Smooth muscle cell of the brain vasculature (primary cell): ENCODE measurements at regions not wholly inside any gene's neighbourhood (a gene's known extent, or its start where the extent isn't known, plus 50 kb on each side); places are given as distances from the start of the nearest gene placed in this dataset.
"Not testable (repeated sequence)": the region's sequence is repeated elsewhere in the genome, so short reads cannot be mapped to it uniquely, and the experiment has no call there.

Source experiments
- DNase-seq: peaks from one replicate; pipeline ENCODE4 v3.0.0-alpha.2; 2012; ENCODE audit warnings: low read depth, low spot score

DNA sequence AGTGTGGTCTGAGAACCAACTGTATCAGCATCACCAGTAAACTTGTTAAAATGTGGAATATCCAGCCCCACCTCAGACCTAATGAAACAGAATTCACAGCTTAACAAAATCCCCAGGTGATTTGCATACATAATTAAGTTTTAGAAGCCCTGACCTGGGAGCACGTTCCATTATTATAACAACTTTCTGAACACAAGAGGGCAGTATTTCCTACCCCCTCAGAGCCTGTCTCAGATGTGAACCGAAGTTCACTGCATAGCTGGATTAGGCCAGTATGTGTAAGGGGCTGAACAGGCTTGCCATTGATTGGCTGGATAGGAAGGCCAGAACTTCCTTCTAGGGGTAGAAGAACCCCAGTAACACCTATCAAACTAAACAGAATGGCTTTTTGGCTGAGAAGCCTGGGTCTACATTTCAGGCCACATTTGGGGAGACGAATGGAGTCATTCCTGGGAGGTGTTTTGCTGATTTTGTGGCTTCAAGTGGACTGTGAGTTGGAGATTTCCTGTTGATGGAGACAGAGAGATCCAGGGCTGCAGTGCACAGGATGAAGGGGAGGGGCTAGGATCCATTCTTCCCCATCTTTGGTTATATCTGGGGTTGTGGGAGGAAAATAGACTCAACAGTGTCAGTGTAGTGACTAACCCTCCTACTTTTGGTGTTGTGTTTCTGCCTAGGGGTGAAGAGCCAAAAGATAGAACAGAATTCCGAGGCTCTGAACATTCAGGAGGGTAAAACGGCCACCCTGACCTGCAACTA lies 94.7 kb upstream of the OR4E1 start:
- DNase-seq = no peak

DNA sequence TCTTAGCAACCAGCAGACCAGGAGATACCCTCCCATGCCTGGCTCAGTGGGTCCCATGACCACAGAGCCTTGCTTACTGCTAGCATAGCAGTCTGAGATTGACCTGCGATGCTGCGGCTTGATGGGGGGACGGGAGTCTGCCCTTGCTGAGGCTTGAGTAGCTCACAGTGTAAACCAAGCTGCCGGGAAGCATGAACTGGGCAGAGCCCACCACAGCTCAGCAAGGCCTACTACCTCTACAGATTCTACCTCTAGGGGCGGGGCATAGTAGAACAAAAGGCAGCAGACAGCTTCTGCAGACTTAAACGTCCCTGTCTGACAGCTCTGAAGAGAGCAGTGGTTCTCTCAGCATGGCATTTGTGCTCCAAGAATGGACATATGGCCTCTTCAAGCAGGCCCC lies 86.7 kb upstream of the OR4E1 start:
- not testable (repeated sequence) for DNase-seq

GRCh38 chr14:21749306-21749868 lies 75.8 kb upstream of the OR4E1 start:
- DNase-seq = no peak

DNA sequence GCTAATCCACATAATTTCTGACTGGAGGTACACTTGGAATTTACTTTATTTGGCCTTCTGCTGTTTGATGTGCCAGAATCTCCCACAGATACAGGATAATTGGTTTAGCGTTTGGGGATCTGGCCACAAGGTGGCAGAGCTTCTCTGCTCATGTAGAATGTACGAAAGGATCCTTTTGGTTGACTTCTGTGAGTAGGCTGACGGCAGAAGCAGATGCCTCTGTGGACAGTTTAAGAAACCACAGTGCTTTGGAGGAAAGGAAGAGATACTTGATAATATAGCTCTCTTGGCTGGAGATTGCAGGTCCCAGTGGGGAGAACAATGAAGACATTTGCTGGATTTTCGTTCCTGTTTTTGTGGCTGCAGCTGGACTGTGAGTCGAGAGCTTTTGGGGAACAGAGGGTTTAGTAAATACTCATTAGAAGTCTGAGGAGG lies 75.3 kb upstream of the OR4E1 start:
- DNase-seq = peak; percentile 2

DNA sequence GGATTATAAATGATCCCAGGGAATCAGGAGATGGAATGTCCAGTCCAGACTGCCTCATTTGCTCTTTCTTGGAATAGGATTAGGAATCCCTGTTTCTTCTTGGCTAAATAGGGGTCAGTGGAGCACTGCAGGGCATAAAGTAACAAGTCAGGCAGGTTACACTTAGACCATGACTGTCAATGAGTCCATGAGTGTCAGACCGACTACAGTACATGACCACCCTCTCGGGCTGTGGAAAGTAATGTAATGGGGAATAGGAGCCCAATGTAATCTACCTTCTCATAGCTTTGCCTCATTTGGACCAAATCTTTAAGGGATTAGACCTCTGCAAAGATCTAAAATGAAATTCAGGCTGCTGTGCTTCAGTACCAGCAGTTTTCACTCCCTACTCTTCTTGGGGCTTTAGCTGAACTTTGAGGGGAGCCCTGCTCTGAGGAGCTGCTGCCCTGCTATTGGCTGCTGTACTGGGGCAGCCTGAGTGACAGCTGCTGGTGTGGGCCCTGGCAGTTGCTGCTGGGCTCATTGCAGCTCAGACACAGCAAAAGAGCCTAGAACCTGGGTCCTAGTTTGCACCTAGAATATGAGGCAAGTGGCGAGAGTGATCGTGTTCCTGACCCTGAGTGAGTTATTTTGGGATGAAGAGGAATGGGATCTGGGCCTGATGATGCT lies 62.2 kb upstream of the OR4E1 start:
- DNase-seq = no peak

DNA sequence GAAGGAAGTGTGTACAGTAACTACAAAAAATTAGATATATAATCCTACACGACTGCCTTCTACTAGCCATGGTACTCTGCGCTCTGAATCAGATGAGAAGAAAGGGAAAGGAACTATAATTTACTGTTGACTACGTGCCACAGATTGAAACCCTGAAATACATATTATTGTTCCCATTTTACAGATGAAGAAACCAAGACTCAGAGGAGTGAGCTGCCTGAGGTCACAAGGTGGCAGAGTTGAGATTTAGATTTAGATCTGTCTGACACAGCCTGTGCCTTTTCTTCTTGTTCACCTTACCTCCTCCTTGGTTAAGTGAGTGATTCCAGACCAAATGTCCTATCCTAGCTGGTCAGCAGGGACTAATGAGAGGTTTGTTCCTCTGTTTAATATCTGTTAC lies 61.6 kb upstream of the OR4E1 start:
- no peak for DNase-seq

- DNase-seq = peak; percentile 2
These were observed 60.9 kb upstream of the OR4E1 start for GRCh38 chr14:21734457-21735074.

DNA sequence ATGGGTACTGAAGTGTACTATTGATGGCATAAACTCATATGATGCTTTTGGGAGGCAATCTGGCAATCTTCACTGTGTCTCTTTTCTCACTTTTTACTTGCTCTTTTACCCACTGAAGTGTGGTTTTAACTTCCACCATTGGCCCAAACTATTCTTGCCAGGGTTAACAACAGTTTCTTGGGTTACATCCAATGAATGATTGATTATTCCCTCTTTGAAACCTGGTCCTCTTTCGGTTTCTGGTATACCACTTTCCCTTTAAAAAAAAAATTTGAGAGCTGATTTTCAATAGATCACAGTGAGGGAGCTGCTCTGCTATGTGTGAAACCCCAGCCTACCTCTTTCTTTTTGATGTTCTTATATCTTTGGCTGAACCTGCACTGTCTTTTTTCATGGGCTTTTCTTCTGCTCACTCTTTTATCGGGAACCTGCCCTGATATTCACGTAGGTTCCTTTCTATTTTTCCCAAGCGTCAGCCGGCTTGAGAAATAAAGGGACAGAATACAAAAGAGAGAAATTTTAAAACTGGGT lies 56.1 kb upstream of the OR4E1 start:
- no peak for DNase-seq

DNA sequence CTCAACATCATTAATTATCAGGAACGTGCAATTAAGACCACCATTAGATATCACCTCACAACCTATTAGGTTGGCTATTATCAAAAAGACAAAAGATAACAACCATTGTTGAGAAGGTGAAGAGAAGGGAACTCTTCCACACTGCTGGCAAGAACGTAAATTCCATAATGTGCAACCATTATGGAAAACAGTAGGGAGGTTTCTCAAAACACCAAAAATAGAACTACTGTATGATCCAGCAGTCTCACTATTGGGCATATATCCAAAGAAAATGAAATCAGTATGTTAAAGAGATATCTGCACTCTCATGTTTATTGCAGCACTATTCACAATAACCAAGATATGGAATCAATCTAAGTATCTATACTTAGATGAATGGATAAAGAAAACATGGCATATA lies 51.6 kb upstream of the OR4E1 start:
- no peak for DNase-seq

GRCh38 chr14:21724090-21724973 lies 50.7 kb upstream of the OR4E1 start:
- DNase-seq = no peak

- DNase-seq = no peak
These were observed 49.9 kb upstream of the OR4E1 start for GRCh38 chr14:21723431-21724045.
